K562 (cell line): ENCODE measurements at regions not wholly inside any gene's neighbourhood (a gene's known extent, or its start where the extent isn't known, plus 50 kb on each side); places are given as distances from the start of the nearest gene placed in this dataset.

Experiments used
- ATAC-seq: fragments of 200-7000 bp; cut with Tn5 transposase; 3 replicates; pipeline ENCODE4 v1.9.1; 2020; ENCODE audit warnings: moderate library complexity
- BruUV-seq: library from RNA; stranded (reverse); fragments of 400-500 nt; replicated peaks from 2 replicates; lab custom pipeline; 2021; lab: Mats Ljungman, UMichigan
- CTCF ChIA-PET: fragments of 300-600 bp; formaldehyde crosslinking; extraction: SDS; loops from one replicate; lab custom pipeline; 2021; ENCODE audit warnings: low intra/inter-chr PET ratio; lab: Yijun Ruan, JAX
- POLR2A ChIA-PET: fragments of 300-600, 350-650 bp; sonication (Branson Sonifier 250); formaldehyde crosslinking; extraction: SDS; loops from one replicate; lab custom pipeline; 2021; ENCODE audit warnings: antibody characterized with exemption, inconsistent platforms; lab: Yijun Ruan, JAX
- DNase-seq, 4 experiments: peaks; one replicate each; pipeline versions ENCODE4 v3.0.0 to v3.0.0-alpha.2; 2011 to 2018; ENCODE audit warnings: low spot score in 3 of 4, mixed read lengths in 3 of 4; ENCODE audit errors: extremely low read depth in 1 of 4
- FAIRE-seq: peaks from 2 replicates; lab custom pipeline; 2011; peaks lifted over from hg19 to GRCh38; lab: Jason Lieb, UNC
- H2AFZ ChIP-seq: 2 replicates; pipeline ENCODE4 v1.6.0; 2011; ENCODE audit warnings: low read depth, low read length, control low read depth, inconsistent platforms
- H3K27ac ChIP-seq: fragments of 200-600 bp; 3 replicates; pipeline ENCODE4 v1.8.0; 2011; ENCODE audit warnings: low read depth, mild to moderate bottlenecking, control low read depth, inconsistent platforms, low read length, moderate library complexity, mixed read lengths; ENCODE audit errors: extremely low read depth
- H3K27me3 ChIP-seq, 2 experiments: fragments of 300-600 bp in 1 of 2; 2 replicates in 1 of 2; 3 replicates in 1 of 2; pipeline versions ENCODE4 v1.6.0 to v1.8.0; 2011; ENCODE audit warnings: inconsistent platforms in 2 of 2, low read length in 2 of 2, mild to moderate bottlenecking in 1 of 2, mixed read lengths in 1 of 2, moderate library complexity in 1 of 2; ENCODE audit not compliant: control insufficient read depth in 2 of 2, insufficient read depth in 2 of 2
- H3K36me3 ChIP-seq: fragments of 300-600 bp; 3 replicates; pipeline ENCODE4 v1.8.0; 2011; ENCODE audit warnings: mild to moderate bottlenecking, low read length, inconsistent platforms; ENCODE audit not compliant: control insufficient read depth, insufficient read depth
- H3K4me1 ChIP-seq, 2 experiments: fragments of 200-600 bp in 1 of 2; replicated peaks in 1 of 2; 2 replicates in 1 of 2; 3 replicates in 1 of 2; pipeline versions ENCODE4 v1.5.1 to v1.8.0; 2011; ENCODE audit warnings: inconsistent platforms in 2 of 2, low read length in 2 of 2, mild to moderate bottlenecking in 1 of 2, mixed read lengths in 1 of 2, moderate library complexity in 1 of 2; ENCODE audit not compliant: control insufficient read depth in 2 of 2, insufficient read depth in 2 of 2
- H3K4me2 ChIP-seq: 2 replicates; pipeline ENCODE4 v1.6.1; 2011; ENCODE audit warnings: low read length, control low read depth, inconsistent platforms, mixed read lengths; ENCODE audit not compliant: insufficient read depth
- H3K4me3 ChIP-seq: fragments of 200-600 bp; sonication (generic), shearing (Covaris generic); 2 replicates; pipeline ENCODE4 v1.5.1; 2016; ENCODE audit warnings: control low read depth, inconsistent platforms
- H3K79me2 ChIP-seq: fragments of 200-600 bp; 3 replicates; pipeline ENCODE4 v1.8.0; 2011; ENCODE audit warnings: low read length, inconsistent platforms; ENCODE audit not compliant: control insufficient read depth, insufficient read depth
- H3K9ac ChIP-seq, 2 experiments: 2 replicates each; pipeline versions ENCODE4 v1.6.0 to v1.6.1; 2011; ENCODE audit warnings: low read depth in 2 of 2, low read length in 2 of 2, control low read depth in 1 of 2, inconsistent platforms in 1 of 2, mild to moderate bottlenecking in 1 of 2, mixed read lengths in 1 of 2; ENCODE audit not compliant: insufficient read depth in 1 of 2
- H3K9me1 ChIP-seq: one replicate; pipeline ENCODE4 v1.6.0; 2011; ENCODE audit warnings: inconsistent platforms, mild to moderate bottlenecking, low read length, moderate library complexity; ENCODE audit not compliant: control insufficient read depth, insufficient read depth
- H3K9me3 ChIP-seq: replicated peaks from 2 replicates; pipeline ENCODE4 v1.5.1; 2011; ENCODE audit warnings: low read depth, low read length, inconsistent platforms; ENCODE audit not compliant: control insufficient read depth, insufficient read depth
- H4K20me1 ChIP-seq: replicated peaks from 2 replicates; pipeline ENCODE4 v1.6.1; 2011; ENCODE audit warnings: low read length, inconsistent platforms, mixed read lengths; ENCODE audit not compliant: control insufficient read depth, insufficient read depth
- CSDE1 ChIP-seq, 2 experiments: fragments of 450-650 bp; IDR thresholded peaks; 2 replicates each; pipeline ENCODE4 v1.6.1; 2016; ENCODE audit warnings: mild to moderate bottlenecking in 1 of 2
- PML ChIP-seq: IDR thresholded peaks from 2 replicates; pipeline ENCODE4 v1.6.1; 2012; ENCODE audit warnings: low read length, inconsistent platforms
- RBM17 ChIP-seq: fragments of 200-400 bp; formaldehyde crosslinking; IDR thresholded peaks from 2 replicates; pipeline ENCODE4 v1.6.1; 2017; ENCODE audit warnings: low read depth, mild to moderate bottlenecking, low read length, borderline replicate concordance
- RFX1 ChIP-seq: fragments of 450-650 bp; IDR thresholded peaks from 2 replicates; pipeline ENCODE4 v1.6.1; 2016; ENCODE audit warnings: mild to moderate bottlenecking, moderate library complexity
- TEAD4 ChIP-seq, 2 experiments: sonication (generic) in 1 of 2; formaldehyde crosslinking in 1 of 2; IDR thresholded peaks; 2 replicates each; pipeline versions ENCODE4 v1.6.1 to v1.8.0; 2012 to 2022; ENCODE audit warnings: borderline replicate concordance in 1 of 2, inconsistent platforms in 1 of 2, low read length in 1 of 2, mild to moderate bottlenecking in 1 of 2, missing genetic modification reagents in 1 of 2
- WGBS: fragments of 100-300 bp; shearing (Covaris generic); methylation state at CpG from one replicate; pipeline ENCODE4 v1.1.6; 2016; ENCODE audit warnings: low coverage, mixed read lengths; ENCODE audit not compliant: insufficient coverage; ENCODE audit errors: missing lambda C conversion rate; 5-methylcytosine and 5-hydroxymethylcytosine counted together
- in situ Hi-C: fragments of 300-500 bp; cut with MboI; formaldehyde crosslinking; loops from 4 replicates; pipeline ENCODE4 v1.15.0; 2018; ENCODE audit warnings: inconsistent platforms, mixed read lengths
- intact Hi-C: fragments of 100-400 bp; cut with micrococcal nuclease; formaldehyde crosslinking; loops from 2 replicates; pipeline ENCODE4 v1.14.2; 2022
- TF ChIP-seq, protein P1 (sequence below): fragments of 250-450 bp; sonication (Bioruptor Pico); IDR thresholded peaks from 2 replicates; pipeline ENCODE4 v1.8.0; 2022; ENCODE audit warnings: inconsistent platforms

DNA sequence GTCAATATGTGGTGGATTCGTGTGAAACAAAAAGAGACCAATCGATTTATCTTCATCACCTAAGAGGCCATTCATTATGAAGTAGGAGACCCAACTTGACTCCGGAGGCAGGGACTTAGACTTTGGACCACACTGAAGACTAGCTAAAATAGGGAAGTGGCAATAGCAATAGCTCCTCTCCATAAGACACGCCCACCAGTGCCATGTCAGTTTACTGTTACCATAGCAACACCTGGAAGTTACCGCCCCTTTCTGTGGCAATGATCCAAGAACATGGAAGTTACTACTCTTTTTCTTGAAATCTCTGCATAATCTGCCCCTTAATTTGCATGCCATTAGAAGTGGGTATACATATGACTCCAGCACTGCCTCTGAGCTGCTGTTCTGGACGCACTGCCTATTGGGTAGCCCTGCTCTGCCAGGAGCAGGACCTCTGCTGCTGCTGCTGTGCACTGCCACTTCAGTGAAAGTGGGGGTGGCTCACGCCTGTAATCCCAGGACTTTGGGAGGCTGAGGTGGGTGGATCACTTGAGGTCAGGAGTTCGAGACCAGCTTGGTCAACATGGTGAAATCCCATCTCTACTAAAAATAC is 163.2 kb downstream of the PRKX start (continued):
- TF ChIP-seq RFX1 (peak; percentile 97), CSDE1 (IDR thresholded peaks at IDR 0.05) (peak in 1 of 2 experiments; percentile 58; a peak in 2 of 4 replicates), RBM17 (no peak), TEAD4 (IDR thresholded peaks at IDR 0.05; ENCODE audit: low read length) (no peak), TEAD4 (CRISPR knock-in tag; IDR thresholded peaks at IDR 0.05; ENCODE audit: borderline replicate concordance) (no peak)

DNA sequence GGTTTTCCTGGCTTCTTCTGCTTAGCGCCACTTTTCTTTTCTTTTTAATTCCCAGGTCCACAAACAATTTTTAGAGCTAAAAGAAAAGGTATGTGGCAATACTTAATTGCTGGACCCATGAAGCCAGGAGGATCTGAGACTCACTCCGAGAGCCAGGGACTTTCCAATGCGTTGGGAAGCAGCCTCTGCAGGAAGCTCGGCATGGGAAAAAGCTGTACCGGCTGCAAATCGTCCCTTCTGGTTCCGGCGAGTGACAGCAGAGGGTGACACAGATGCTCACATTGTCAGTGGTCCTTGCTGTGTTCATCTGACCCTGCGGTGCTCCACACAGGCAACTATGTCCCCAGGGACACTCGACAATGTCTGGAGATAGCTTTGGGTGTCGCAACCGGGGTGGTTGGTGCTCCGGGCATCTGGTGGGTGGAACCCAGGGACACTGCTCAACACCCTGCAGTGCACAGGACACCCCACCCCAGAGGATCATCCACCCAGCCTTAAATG is 164.0 kb downstream of the PRKX start:
- Histone ChIP-seq H3K36me3 (no peaks in the 10 kb centered on the region), H2AFZ (no peak overlapping the region), H4K20me1 (no peaks in the 10 kb centered on the region), H3K9me1 (no peaks in the 10 kb centered on the region), H3K27ac (no peak overlapping the region), H3K4me2 (no peak overlapping the region), H3K79me2 (no peaks in the 10 kb centered on the region), H3K9me3 (no peaks in the 10 kb centered on the region), H3K9ac (no peak overlapping the region), H3K4me3 (no peak overlapping the region), H3K27me3 (peaks cover 0 to 6% of the 10 kb centered on the region in 2 experiments; a peak in 2 of 5 replicates), H3K4me1 (no peaks in the 10 kb centered on the region; a peak in 2 of 5 replicates)
- POLR2A ChIA-PET = interaction anchor here (0.6 to 0.9 kb wide), 2 partner anchors 13 to 421 kb away, joined by 3 read pairs; no protein-coding TSS in a partner anchor
- DNase-seq (no peak), ATAC-seq (no peak), FAIRE-seq (no peak)
- CTCF ChIA-PET = interaction anchor here (0.6 kb wide), 1 partner anchor 697 kb away, joined by 3 read pairs; no protein-coding TSS in a partner anchor
- WGBS = 2% methylated on average over 12 of the region's 13 CpGs
- intact Hi-C loops (no loop called here), in situ Hi-C loops (no loop called here)
- TF ChIP-seq, protein P1, sequence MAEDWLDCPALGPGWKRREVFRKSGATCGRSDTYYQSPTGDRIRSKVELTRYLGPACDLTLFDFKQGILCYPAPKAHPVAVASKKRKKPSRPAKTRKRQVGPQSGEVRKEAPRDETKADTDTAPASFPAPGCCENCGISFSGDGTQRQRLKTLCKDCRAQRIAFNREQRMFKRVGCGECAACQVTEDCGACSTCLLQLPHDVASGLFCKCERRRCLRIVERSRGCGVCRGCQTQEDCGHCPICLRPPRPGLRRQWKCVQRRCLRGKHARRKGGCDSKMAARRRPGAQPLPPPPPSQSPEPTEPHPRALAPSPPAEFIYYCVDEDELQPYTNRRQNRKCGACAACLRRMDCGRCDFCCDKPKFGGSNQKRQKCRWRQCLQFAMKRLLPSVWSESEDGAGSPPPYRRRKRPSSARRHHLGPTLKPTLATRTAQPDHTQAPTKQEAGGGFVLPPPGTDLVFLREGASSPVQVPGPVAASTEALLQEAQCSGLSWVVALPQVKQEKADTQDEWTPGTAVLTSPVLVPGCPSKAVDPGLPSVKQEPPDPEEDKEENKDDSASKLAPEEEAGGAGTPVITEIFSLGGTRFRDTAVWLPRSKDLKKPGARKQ (CRISPR knock-in tag) = no peak
- no peak for TF ChIP-seq PML
- no TSS peak for BruUV-seq
